LNCAP (cell line): ENCODE measurements at regions not wholly inside any gene's neighbourhood (a gene's known extent, or its start where the extent isn't known, plus 50 kb on each side); places are given as distances from the start of the nearest gene placed in this dataset.

Experiments
- TF ChIP-seq, protein P1 (sequence below): fragments of 450-650 bp; IDR thresholded peaks from 2 replicates; pipeline ENCODE4 v1.5.1; 2017; ENCODE audit warnings: mild to moderate bottlenecking

DNA sequence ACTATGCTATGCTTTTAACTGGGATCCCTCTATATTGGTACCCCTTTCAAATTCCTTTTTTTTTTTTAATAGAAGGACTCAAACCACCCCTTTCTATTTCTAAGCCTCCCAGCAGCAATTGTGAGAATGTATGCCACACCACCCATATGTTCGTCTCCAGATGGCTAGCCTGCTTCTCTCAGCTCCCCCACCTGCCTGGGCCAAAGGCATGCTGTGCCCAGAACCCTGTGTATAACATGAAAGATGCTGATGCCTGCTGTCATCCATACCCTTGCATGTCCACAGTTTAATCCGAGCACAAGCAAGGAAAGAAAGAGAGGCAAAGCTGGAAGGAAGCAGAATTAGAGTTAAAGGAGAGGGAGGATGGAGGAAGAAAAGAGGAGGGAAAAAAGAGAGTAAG lies 159.5 kb upstream of the CNTN6 start:
- TF ChIP-seq, protein P1, sequence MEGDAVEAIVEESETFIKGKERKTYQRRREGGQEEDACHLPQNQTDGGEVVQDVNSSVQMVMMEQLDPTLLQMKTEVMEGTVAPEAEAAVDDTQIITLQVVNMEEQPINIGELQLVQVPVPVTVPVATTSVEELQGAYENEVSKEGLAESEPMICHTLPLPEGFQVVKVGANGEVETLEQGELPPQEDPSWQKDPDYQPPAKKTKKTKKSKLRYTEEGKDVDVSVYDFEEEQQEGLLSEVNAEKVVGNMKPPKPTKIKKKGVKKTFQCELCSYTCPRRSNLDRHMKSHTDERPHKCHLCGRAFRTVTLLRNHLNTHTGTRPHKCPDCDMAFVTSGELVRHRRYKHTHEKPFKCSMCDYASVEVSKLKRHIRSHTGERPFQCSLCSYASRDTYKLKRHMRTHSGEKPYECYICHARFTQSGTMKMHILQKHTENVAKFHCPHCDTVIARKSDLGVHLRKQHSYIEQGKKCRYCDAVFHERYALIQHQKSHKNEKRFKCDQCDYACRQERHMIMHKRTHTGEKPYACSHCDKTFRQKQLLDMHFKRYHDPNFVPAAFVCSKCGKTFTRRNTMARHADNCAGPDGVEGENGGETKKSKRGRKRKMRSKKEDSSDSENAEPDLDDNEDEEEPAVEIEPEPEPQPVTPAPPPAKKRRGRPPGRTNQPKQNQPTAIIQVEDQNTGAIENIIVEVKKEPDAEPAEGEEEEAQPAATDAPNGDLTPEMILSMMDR, result no peak

DNA sequence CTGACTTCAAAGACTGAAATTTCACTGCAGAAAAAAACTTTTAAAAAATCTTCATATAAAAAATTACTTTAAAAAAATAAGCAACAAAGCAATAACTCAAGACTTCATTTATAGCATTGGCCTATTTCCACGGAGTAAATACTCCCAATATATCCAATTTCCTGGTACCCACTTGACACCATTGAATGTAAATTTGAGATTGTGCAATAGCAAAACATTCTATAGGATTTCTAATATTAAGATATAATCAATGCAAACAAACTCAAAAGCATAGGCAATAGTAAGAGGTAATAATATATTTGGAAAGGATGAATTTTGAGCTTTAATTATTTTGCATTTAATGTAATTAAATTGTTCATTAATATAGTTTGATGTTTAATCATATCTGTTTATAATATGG lies 148.0 kb upstream of the CNTN6 start:
- TF ChIP-seq, protein P1, result no peak

DNA sequence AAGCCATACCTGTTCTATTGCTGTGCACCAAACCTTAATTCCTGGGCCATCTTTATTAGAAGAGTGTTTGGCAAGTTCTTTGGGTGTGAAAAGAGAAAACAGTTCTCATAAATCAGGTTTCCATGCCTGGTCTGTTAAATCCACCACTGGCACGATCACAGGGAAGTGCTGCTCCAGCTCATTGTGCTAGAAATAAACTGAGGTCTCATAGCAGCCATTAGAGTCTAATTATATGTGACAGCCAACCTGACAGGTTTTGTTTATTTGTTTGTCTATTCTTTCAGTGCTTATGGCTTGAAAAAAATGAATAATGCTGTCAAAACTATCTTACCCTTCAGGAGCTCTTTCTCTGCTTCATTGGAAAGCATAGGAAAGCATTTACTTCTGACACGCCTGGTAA lies 147.1 kb upstream of the CNTN6 start:
- TF ChIP-seq, protein P1, result no peak

DNA sequence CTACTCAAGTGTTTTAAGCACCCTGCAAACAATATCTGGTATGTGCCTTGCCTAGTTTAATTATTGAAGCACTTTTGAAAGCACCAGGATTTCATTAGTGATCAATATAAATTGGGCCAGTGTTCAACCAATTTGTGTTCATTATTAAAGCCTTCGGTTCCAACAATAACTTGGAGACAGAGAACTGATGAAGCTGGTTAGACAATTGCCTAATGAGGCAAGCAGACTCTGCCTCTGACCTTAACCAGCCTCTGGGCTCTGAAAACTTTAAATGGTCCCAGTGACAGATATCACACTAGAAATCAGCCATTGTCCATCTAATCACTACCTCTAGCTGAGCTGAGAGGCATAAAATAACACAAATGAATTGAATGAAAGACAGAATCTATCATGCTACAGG lies 139.9 kb upstream of the CNTN6 start:
- TF ChIP-seq, protein P1, result no peak

DNA sequence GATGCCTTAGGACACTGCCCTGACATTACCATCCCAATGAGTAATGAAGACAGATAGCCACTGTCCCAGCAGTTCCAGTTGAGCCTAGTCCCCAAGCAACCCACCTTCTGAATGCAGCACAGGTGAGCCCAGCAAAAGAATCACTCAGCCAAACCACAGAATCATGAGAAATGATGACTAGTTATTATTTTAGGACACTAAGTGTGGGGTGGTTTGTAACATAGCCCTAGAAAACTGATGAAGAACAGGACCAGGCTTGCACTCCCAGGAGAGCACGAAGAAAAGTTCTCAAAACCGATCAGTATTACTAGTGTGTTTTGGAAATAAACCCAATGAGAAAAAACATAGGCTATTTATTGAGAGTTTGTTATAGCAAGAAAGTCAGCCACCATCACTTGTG lies 129.6 kb upstream of the CNTN6 start:
- TF ChIP-seq, protein P1, result no peak

DNA sequence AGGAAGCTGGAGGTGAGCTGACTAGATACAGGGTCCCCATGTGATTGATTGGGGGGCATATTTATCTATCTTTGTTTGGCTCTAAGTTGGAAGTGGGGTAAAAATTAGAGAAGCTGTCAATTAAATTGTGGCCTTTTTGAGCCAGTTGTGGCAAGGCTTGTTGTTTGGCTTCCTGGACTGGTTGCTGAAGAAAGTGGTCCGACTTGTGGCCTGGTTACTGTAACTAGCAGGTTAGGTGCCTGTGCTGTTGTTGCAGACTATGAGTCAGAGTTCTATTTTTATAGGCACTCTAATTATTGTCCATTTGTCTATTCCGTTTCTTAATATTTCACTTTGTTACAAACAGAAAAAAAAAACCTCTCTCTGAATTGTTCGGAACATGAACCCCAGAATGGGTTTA lies 129.1 kb upstream of the CNTN6 start:
- TF ChIP-seq, protein P1, result no peak

DNA sequence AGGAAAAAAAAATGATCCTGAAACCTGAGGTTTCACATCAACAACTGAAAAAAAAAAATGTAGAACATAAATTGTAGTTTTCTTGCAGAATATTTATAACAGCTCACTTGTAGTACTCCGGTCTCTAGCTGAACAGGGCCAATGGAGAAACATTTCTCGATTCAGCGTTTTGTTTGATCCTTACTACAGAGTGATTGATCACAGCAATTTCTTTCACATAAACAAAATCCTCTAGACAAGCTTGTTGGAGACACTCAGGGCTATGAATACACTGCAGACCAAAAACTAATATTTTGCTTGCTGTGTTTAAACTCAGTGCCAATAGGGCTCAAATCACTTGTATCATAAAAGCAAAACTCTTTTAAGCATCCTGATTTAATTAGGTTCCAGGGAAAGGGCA lies 127.0 kb upstream of the CNTN6 start:
- TF ChIP-seq, protein P1, result no peak

DNA sequence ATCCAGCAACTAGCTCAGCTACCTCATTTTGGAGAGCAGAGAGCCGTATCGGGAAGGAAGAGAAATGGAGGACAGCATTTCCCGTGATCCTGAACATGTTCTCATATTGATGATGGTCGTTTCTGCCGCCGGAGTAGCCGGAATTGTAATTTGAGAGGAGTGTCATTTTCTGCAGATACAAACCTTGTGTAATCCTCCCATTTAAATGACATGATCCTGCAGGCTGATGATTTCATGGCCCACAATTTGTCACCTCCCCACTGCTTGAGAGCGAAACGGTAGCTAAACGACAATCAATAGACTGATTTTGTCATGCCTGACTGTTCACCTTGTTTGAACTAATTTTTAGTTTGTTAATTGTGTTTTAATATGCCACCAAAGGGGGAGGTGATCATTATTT lies 126.5 kb upstream of the CNTN6 start:
- TF ChIP-seq, protein P1, result no peak
